GM19043 (cell line): ENCODE measurements at regions not wholly inside any gene's neighbourhood (a gene's known extent, or its start where the extent isn't known, plus 50 kb on each side); places are given as distances from the start of the nearest gene placed in this dataset.

Experiments used
- ATAC-seq: cut with Tn5 transposase; IDR thresholded peaks from one replicate; pipeline ENCODE4 v1.9.1; 2021; ENCODE audit warnings: low read depth; ENCODE audit not compliant: unreplicated experiment

GRCh38 chr2:45256173-45256866, 247.1 kb upstream of the SIX2 start:
- ATAC-seq, result no peak

DNA sequence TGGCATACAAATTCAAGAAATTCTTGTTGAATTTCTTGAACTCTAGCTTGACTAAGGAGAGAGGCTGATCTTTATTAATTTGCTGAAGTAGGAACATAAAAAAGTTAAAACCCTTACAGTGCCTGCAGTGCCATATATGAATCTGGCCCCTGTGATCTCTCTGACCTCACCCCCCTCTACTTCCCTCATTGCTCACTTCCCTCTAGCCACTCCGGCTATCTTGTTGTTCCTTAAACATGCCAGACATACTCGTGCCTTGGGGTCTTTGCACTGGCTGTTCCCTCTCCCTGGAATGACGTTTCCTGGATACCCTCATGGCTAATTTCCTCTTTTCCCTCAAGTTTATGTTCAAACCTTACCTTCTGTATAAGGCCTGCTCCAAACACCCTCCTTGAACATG, 246.3 kb upstream of the SIX2 start:
- ATAC-seq, result no peak

DNA sequence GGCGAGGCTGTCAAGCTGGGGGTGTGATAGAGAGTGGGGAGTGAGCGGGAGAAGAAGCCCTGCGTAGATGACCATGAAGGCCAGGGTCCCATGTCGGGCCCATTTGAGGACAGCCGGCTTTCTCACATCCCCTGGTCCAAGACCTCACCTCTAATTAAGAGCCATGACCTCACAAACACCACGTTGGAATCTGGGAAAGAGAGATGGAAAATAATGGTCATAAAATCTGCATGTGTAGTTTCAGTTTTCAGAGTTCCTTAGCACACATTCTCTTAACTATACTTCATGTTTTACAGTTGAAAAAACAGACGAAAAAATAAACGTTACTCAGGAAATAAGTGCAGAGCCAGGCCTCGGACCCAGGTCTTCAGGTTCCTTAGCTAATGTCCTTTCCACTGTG, 244.8 kb upstream of the SIX2 start:
- ATAC-seq, result no peak

GRCh38 chr2:45253151-45253550, 243.9 kb upstream of the SIX2 start:
- no peak for ATAC-seq

DNA sequence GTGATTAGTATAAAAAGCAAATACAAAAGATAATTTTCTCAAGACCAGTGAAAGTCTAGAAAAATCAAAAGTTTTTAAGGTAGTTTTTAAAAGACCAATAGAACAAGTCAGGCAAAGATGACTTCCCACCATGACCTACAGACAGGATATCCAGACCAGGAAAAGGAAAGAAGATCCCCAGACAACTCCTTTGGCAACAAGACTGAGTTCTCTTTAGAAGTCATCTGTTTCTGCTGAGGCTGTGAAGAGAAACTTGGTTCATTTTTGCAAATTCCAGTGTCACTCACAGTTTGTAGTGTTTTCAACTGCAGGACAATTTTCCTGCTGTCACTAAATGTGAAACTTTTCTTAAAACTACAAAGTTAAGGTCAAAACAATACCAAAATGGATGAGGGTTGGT, 240.9 kb upstream of the SIX2 start:
- no peak for ATAC-seq

DNA sequence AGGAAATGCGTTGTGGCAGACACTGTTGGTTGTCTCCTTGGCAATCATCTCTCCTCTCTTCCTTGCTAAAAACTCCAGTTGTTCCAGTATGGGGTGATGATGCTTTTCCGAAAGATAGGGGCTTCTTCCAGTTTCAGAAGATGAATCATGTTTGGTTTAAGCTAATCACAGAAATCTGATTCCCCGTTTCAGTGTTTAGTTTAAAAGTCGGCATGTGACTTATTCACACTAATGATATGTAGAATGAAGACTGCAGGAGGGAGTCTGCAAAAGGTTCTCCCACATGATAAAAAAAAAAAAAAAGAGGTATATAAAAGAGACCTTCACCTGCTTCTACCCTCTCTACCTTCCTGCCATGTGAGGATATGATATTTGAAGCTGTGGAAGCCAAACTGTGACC, 239.0 kb upstream of the SIX2 start:
- ATAC-seq, result no peak

- no peak for ATAC-seq
Observed at GRCh38 chr2:45244928-45245327, 235.7 kb upstream of the SIX2 start.

- no peak for ATAC-seq
Observed at GRCh38 chr2:45242161-45242741, 233.0 kb upstream of the SIX2 start.

DNA sequence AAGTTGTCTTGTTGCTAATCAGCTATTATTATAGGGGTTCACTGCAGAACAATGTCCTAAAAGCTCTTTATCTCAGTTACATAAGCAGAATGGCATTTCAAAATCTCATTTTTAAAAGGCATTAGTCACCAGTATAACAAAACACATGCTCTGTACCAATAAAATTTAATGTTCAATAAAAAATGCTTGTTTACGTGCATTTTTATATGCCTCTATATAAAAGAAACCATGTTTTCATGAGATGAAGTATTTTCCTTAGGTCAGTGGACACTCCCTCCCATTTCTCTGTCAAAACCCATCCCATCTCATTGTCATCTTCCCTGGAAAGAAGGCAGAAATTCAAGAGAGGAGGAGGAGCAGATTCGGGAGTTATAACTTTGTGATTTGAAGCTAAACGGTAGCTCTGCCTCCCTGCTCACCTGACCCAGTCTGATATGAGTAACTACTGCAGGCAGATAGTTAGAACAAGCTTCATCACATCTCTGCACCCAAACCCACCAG, 231.9 kb upstream of the SIX2 start:
- ATAC-seq, result no peak

- no peak for ATAC-seq
Observed at GRCh38 chr2:45237850-45238542, 228.7 kb upstream of the SIX2 start.

DNA sequence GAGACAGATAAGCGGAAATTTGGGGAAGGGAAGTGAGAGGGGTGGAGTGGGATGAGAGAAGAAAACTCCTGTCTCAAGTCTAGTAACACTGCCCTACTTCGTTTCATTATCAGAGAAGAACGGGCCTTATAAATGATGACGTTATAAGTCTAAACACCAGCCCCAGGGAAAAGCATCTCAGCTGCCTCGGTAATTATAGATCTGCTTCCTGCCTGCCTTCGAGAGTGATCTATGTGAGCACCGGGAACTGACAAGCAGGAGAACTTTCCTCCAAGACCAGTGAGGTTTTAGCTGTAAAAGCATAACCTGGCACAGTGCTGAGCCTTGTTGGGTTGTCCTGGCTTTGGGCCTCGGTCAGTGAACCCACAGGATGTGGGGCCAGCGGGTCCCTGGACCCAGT, 227.9 kb upstream of the SIX2 start:
- ATAC-seq, result no peak

DNA sequence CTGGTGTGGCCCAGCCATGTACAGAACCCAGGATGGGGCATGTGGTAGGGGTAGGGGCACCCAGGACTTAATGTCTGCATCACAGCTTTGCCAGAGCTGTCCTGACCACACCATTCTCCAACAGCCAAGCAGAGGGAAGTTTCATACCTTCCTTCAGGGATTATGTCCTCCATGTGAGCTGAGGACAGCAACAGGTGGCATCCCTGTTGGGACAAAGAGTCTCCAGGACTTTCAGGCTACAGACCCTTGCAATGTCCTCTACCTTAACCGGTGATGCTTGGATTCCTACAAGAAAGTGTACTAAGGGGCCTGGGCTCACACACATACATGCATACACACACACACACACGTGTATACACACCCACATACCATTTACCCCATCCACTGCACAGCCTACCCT, 227.0 kb upstream of the SIX2 start:
- no peak for ATAC-seq

DNA sequence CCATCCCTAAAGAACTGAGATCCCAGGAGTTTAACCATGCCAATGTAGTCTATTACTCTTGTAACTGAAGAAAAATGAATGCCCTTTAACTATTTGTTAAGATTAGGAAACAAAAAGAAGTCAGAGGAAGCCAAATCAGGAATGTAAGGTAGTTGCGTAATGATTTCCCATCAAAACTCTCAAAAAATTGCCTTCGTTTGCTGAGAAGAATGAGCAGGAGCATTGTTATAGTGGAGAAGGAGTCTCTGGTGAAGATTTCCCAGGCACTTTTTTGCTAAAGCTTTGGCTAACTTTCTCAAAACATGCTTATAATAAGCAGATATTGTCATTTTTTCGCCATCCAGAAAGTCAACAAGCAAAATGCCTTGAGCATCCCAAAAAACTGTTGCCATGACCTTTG, 224.0 kb upstream of the SIX2 start:
- ATAC-seq, result no peak

DNA sequence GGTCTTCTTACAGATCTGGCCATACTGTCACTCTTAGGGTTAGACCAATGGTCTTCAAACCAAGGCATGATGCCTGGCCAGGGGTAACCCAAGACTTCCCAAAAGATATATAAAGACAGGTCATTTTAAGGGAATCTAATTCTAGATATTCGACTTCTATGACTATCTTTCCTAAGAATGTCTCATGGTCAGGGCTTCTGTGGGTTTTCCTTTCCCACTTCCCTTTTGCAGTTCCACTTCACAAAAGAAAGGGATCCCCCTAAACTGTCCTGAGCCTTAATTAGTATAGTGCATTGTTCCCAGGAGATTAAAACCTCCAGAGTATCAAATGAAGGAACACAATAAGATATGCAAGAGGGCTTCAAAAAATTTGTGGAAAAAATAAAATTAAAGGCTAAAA, 223.6 kb upstream of the SIX2 start:
- no peak for ATAC-seq

DNA sequence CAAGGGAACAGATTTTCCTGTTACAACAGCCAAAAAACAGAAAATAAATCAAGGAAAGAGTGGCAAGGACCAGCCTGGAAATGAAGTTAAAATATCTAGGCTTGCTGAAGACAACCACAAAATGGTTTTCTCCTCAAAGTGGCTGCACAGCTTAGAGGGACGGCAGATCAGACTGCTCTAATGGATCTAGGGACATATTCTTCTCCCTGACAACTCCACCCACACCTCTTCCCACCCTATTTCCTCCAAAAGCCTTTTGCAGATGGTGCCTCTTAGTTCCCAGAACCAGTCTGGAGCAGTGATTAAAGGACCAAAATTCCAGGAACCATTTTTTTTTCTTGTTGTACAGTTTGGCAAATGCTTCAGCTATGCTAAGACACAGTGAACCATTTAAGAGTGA, 220.2 kb upstream of the SIX2 start:
- ATAC-seq, result no peak

DNA sequence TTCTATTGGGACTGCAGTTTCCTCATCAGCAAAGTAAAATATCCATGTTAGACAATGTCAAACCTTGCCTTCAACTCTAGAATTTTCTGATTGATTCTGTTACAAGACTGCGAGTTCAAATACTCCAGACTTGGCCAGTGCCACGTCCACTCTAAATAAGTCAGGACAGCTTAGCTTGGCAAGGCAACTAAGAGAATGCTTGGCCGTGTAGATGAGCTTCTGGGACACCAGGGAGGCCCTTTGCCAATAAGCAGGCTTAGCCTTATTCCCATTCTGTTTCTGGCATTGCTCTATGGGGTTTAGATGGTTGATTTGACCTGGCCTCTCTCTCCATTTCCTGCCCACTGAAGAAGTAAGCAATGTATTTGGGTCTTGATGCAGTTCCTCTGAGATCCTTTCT, 218.1 kb upstream of the SIX2 start:
- ATAC-seq, result no peak

- no peak for ATAC-seq
Observed at GRCh38 chr2:45224993-45225380, 215.7 kb upstream of the SIX2 start.

DNA sequence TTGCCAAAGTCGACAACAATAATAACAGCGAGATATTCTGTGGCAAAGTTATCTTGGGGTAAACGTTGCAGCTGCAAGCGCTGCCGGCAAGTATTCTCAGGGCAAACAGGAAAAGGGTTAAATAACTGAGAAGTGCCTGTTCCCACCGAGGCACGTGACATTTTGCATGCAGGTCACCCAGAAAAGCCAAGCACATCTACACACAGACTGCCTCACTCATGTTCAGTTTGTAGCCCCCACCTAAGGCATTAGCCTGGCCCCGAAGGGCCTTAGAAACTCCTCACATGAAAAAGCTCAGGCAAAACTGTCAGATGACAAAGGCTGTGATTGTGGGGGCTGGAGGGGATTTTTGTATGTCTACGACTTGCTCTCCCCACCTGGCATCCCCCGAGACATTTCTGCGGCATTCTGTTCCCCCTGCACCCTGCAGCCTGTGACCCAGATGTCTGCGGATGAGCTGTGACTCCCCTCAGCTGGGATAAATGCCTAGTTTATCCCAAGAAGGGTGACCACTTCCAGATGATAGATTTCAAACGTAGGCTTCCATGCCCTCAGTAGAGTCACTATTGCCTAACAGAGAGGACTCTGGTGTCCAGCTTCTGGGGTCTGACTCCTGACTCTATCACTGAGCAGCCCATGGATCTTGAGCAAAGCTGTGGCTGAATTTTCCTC, 215.2 kb upstream of the SIX2 start:
- no peak for ATAC-seq

DNA sequence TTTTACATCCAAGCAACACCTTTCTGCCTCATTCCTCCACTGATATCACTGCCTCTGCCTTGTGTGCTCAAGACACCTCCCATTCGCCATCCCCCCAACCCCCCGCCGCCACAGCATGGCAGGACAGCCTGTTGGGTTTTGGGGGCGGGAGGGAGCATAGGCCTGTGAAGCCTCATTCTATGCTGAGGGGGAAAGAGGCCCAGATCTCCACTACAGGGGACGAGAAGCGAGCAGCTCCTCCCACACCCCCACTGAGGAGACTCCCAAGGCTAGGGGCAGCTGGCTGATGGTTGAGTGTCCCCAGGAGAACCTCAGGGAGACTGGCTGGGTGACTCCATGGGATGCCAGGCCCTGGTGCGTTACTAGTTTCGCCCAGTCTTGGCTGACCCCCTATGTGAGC, 214.3 kb upstream of the SIX2 start:
- ATAC-seq, result no peak

- no peak for ATAC-seq
Observed at GRCh38 chr2:45220227-45220626, 211.0 kb upstream of the SIX2 start.

GRCh38 chr2:45218931-45219339, 209.7 kb upstream of the SIX2 start:
- no peak for ATAC-seq
